Endothelial cell of umbilical vein (primary cell): ENCODE measurements at regions not wholly inside any gene's neighbourhood (a gene's known extent, or its start where the extent isn't known, plus 50 kb on each side); places are given as distances from the start of the nearest gene placed in this dataset.

Source experiments
- BruUV-seq: library from RNA; stranded (reverse); fragments of 400-500 nt; replicated peaks from 2 replicates; lab custom pipeline; 2021; lab: Mats Ljungman, UMichigan
- CTCF ChIA-PET: fragments of 300-600, 350-600 bp; sonication (Branson Sonifier 250); formaldehyde crosslinking; loops from one replicate; lab custom pipeline; 2021; ENCODE audit warnings: antibody characterized with exemption, inconsistent platforms; lab: Charles Lee
- POLR2A ChIA-PET: fragments of 300-600, 350-600 bp; sonication (Branson Sonifier 250); formaldehyde crosslinking; loops from one replicate; lab custom pipeline; 2021; ENCODE audit warnings: antibody characterized with exemption, inconsistent platforms; lab: Charles Lee
- DNase-seq: peaks from one replicate; pipeline ENCODE4 v3.0.0-alpha.2; 2011; ENCODE audit warnings: low read depth, low spot score
- FAIRE-seq: peaks from 2 replicates; lab custom pipeline; 2011; peaks lifted over from hg19 to GRCh38; lab: Jason Lieb, UNC
- H2AFZ ChIP-seq: 2 replicates; pipeline ENCODE4 v1.6.0; 2012; ENCODE audit warnings: low read depth, low read length, control low read depth, inconsistent platforms
- H3K27ac ChIP-seq: 2 replicates; pipeline ENCODE4 v1.5.1; 2011; ENCODE audit warnings: low read depth, mild to moderate bottlenecking, control low read depth, low read length, moderate library complexity; ENCODE audit not compliant: insufficient read depth
- H3K27me3 ChIP-seq, 2 experiments: 2 replicates each; pipeline versions ENCODE4 v1.6.0 to v1.6.1; 2011; ENCODE audit warnings: low read length in 2 of 2, mixed read lengths in 1 of 2; ENCODE audit not compliant: control insufficient read depth in 2 of 2, insufficient read depth in 2 of 2
- H3K36me3 ChIP-seq, 2 experiments: 2 replicates in 1 of 2; 3 replicates in 1 of 2; pipeline ENCODE4 v1.5.1; 2011; ENCODE audit warnings: low read length in 2 of 2, mild to moderate bottlenecking in 1 of 2, moderate library complexity in 1 of 2; ENCODE audit not compliant: control insufficient read depth in 2 of 2, insufficient read depth in 2 of 2; ENCODE audit errors: extremely low read depth in 1 of 2
- H3K4me1 ChIP-seq: 3 replicates; pipeline ENCODE4 v1.5.1; 2011; ENCODE audit warnings: mild to moderate bottlenecking, low read length; ENCODE audit not compliant: control insufficient read depth, insufficient read depth; ENCODE audit errors: extremely low read depth
- H3K4me2 ChIP-seq: 2 replicates; pipeline ENCODE4 v1.6.1; 2011; ENCODE audit warnings: low read length, control low read depth, mixed read lengths; ENCODE audit not compliant: insufficient read depth
- H3K4me3 ChIP-seq, 3 experiments: fragments of 200-600 bp in 1 of 3; sonication (generic), shearing (Covaris generic) in 1 of 3; replicated peaks in 1 of 3; 2 replicates each; pipeline ENCODE4 v1.5.1; 2011 to 2016; ENCODE audit warnings: control low read depth in 3 of 3, low read length in 3 of 3, mild to moderate bottlenecking in 2 of 3, inconsistent platforms in 1 of 3, low read depth in 1 of 3, moderate library complexity in 1 of 3; ENCODE audit not compliant: insufficient read depth in 1 of 3
- H3K79me2 ChIP-seq: 2 replicates; pipeline ENCODE4 v1.6.0; 2012; ENCODE audit warnings: low read length, inconsistent platforms; ENCODE audit not compliant: control insufficient read depth, insufficient read depth
- H3K9ac ChIP-seq: replicated peaks from 2 replicates; pipeline ENCODE3; 2011; ENCODE audit warnings: low read length, control low read depth; ENCODE audit not compliant: insufficient read depth; ENCODE audit errors: extremely low read depth
- H3K9me1 ChIP-seq: replicated peaks from 3 replicates; pipeline ENCODE4 v1.6.0; 2011; ENCODE audit warnings: mild to moderate bottlenecking, low read length; ENCODE audit not compliant: control insufficient read depth, insufficient read depth; ENCODE audit errors: extremely low read depth
- H3K9me3 ChIP-seq: replicated peaks from 2 replicates; pipeline ENCODE4 v1.5.1; 2012; ENCODE audit warnings: low read length, inconsistent platforms; ENCODE audit not compliant: control insufficient read depth, insufficient read depth
- H4K20me1 ChIP-seq: replicated peaks from 2 replicates; pipeline ENCODE3; 2011; ENCODE audit warnings: mild to moderate bottlenecking, low read length; ENCODE audit not compliant: control insufficient read depth, insufficient read depth; ENCODE audit errors: extremely low read depth
- CTCF ChIP-seq, 2 donors: IDR thresholded peaks; 1 replicate in 1 of 2; 2 replicates in 1 of 2; pipeline ENCODE4 v1.5.1; 2011; ENCODE audit warnings: low read length in 2 of 2, mild to moderate bottlenecking in 2 of 2, moderate library complexity in 2 of 2, control low read depth in 1 of 2, inconsistent platforms in 1 of 2, low read depth in 1 of 2; ENCODE audit not compliant: insufficient read depth in 1 of 2; ENCODE audit errors: extremely low read depth in 1 of 2
- EZH2 ChIP-seq: IDR thresholded peaks from 2 replicates; pipeline ENCODE4 v1.6.1; 2012; ENCODE audit warnings: borderline replicate concordance, low read depth, mild to moderate bottlenecking, moderate library complexity, low read length, inconsistent platforms; ENCODE audit not compliant: severe bottlenecking
- FOS ChIP-seq: IDR thresholded peaks from 2 replicates; pipeline ENCODE4 v1.6.1; 2011; ENCODE audit warnings: mild to moderate bottlenecking, low read length, moderate library complexity, borderline replicate concordance; ENCODE audit not compliant: insufficient read depth
- GATA2 ChIP-seq: IDR thresholded peaks from 2 replicates; pipeline ENCODE4 v1.7.0; 2011; ENCODE audit warnings: low read depth, mild to moderate bottlenecking, moderate library complexity, mixed read lengths, low read length; ENCODE audit not compliant: insufficient read length, insufficient read depth
- JUN ChIP-seq: IDR thresholded peaks from 2 replicates; pipeline ENCODE4 v1.6.1; 2011; ENCODE audit warnings: borderline replicate concordance, low read depth; ENCODE audit not compliant: insufficient read length, insufficient read depth
- MYC ChIP-seq: IDR thresholded peaks from one replicate; pipeline ENCODE4 v1.6.1; 2011; ENCODE audit warnings: mild to moderate bottlenecking, low read depth, low read length
- POLR2A ChIP-seq: IDR thresholded peaks from 2 replicates; pipeline ENCODE4 v1.6.1; 2012; ENCODE audit warnings: low read depth, mild to moderate bottlenecking, control low read depth, low read length
- POLR2AphosphoS5 ChIP-seq: IDR thresholded peaks from 2 replicates; pipeline ENCODE4 v1.6.1; 2012; ENCODE audit warnings: low read depth, mild to moderate bottlenecking, control low read depth, low read length, moderate library complexity; ENCODE audit not compliant: insufficient read depth
- dilution Hi-C: fragments of 300-500 bp; cut with MboI; formaldehyde crosslinking; loops from one replicate; pipeline ENCODE4 v1.15.0; 2019; ENCODE audit warnings: low sequenced_read_pairs; ENCODE audit not compliant: extremely low pct_ligation_motif_present
- intact Hi-C: fragments of 100-400 bp; cut with micrococcal nuclease; formaldehyde crosslinking; loops from one replicate; pipeline ENCODE4 v1.10.0; 2022
- TF ChIP-seq, protein P1 (sequence below): IDR thresholded peaks from 2 replicates; pipeline ENCODE4 v1.6.1; 2011; ENCODE audit not compliant: insufficient read depth, insufficient read length

GRCh38 chr17:77696721-77697460 lies 261.6 kb upstream of the TNRC6C start:
- H2AFZ ChIP-seq = no peak overlapping the region
- POLR2A ChIA-PET = no interaction called here
- no peaks in the 10 kb centered on the region for H4K20me1 ChIP-seq
- TF ChIP-seq GATA2 (no peak), CTCF (IDR thresholded peaks at IDR 0.05; ENCODE audit: extremely low read depth in 1 of 2, insufficient read depth in 1 of 2, low read depth in 1 of 2, low read length in 2 of 2) (no peak), POLR2AphosphoS5 (no peak), JUN (no peak), MYC (no peak), FOS (no peak), POLR2A (no peak), EZH2 (no peak)
- TF ChIP-seq, protein P1, sequence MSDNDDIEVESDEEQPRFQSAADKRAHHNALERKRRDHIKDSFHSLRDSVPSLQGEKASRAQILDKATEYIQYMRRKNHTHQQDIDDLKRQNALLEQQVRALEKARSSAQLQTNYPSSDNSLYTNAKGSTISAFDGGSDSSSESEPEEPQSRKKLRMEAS = no peak
- H3K4me3 ChIP-seq = no peak overlapping the region
- BruUV-seq = no TSS peak
- no peaks in the 10 kb centered on the region for H3K9me3 ChIP-seq
- DNase-seq (no peak), FAIRE-seq (no peak)
- H3K36me3 ChIP-seq = no peaks in the 10 kb centered on the region
- peaks cover 27 to 29% of the 10 kb centered on the region in 2 experiments for H3K27me3 ChIP-seq
- H3K9ac ChIP-seq = no peak overlapping the region
- no peaks in the 10 kb centered on the region for H3K79me2 ChIP-seq
- dilution Hi-C loops (no loop called here), intact Hi-C loops (no loop called here)
- H3K4me1 ChIP-seq = no peaks in the 10 kb centered on the region
- CTCF ChIA-PET = no interaction called here
- H3K27ac ChIP-seq = no peak overlapping the region
- no peaks in the 10 kb centered on the region for H3K9me1 ChIP-seq
- no peak overlapping the region for H3K4me2 ChIP-seq
